Stromal cell of bone marrow (primary cell): ENCODE measurements at regions not wholly inside any gene's neighbourhood (a gene's known extent, or its start where the extent isn't known, plus 50 kb on each side); places are given as distances from the start of the nearest gene placed in this dataset.
"Not testable (repeated sequence)": the region's sequence is repeated elsewhere in the genome, so short reads cannot be mapped to it uniquely, and the experiment has no call there.

Source experiments
- DNase-seq: peaks from one replicate; pipeline ENCODE4 v3.0.0-alpha.2; 2012; ENCODE audit warnings: low read depth

DNA sequence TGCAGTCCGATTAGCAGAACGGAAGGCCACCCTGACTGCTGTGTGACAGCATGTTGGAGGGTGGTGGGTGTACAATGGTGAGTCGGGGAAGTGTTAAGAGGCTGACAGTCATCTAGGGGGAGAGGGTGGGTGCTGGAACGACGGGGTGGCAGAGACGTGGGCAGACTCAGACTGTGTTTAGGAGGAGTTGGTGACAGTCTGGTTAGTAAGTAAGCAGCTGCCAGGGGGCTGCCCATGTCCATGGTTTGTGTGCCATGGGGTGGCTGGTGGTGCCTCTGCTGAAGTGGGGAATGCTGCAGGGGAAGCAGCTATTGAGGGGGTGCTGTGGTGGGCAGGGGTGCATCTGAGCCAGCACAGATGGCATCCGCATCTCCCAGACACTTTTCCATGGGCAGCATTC lies 51.3 kb upstream of the BOD1 start:
- no peak for DNase-seq

DNA sequence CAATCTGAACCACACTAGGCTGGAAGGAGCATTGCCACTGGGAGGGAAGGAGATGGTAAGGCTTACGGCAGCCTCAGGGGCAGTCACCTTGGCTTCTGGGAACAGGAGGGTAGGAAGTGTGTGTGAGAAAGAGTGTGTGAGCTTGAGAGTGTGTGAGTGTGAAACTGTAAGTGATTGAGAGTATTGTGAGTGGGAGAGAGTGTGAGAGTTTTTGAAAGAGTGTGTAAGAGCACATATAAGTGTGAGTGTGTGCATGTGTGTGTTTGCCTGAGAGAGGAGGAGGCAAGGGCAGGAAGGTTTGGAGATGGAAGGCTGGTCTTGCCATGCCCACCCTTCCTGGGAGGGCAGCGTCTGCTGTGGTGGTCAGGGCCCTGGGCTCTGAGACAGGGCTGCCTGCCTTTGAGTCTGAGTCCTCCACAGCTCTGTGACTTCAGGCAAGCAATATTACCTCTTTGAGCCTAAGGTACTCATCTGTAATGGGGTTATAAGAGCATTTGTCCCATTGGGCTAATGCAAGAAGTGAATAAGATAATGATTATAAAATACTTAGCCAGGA lies 51.9 kb upstream of the BOD1 start:
- no peak for DNase-seq

DNA sequence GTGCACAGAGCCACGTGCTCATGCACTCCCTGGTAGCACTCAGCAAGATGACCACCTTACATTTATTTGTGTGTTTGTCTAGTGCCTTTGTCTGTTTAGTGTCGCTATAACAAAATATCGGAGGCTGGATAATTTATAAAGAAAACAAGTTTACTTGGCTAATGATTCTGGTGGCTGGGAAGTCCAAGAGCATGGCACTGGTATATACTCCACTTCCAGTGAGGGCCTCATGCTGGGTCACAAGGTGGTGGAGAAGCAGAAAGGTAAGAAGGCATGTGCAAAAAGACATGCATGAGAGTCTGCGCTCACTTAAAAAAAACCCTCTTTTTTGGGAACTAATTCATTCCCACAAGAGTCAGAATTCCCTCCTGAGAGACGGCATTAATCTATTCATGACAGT lies 52.5 kb upstream of the BOD1 start:
- DNase-seq, result no peak

DNA sequence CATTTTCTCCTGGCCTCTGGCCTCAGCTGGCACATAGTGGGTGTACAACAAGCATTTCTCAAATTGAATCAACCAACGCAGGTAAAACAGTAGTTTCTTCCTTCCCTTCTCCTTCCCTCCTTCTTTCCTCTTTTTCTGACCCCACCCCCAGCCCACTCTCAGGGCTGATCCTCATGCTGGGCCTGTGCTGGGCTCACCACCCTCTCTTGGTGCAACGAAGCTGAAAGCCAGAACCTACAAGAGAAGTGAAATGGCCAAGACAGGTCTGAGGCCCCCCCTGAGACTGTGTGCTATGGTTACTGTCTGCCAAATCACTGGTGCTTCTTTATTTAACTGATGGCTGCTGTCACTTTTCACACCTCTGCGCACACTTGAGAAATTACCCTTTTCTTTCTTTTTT lies 53.0 kb upstream of the BOD1 start:
- no peak for DNase-seq

DNA sequence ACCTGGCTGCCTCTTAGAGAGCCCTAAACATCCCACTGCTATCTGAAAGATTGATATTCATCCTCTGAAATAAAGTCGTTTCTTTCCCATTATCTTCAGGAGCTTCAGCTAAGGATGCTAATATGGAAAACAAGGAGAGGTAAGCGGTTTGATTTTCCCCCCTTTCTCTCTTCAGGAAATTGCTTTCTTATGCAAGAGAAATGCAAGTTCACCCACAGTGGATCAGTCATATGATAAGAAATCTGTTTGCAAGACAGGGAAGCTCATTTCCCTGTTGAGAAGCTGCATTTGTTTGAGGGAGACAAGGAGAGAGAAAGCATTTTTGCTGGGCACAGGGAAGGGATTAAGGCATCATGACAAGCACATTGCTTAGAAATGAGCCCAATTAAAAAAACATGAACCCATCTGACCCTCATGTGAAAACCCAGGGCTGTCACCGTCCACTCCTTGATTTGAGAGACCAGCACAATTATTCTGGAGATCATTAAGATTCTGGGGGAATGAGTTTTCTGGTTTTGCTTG lies 53.7 kb upstream of the BOD1 start:
- DNase-seq, result no peak

DNA sequence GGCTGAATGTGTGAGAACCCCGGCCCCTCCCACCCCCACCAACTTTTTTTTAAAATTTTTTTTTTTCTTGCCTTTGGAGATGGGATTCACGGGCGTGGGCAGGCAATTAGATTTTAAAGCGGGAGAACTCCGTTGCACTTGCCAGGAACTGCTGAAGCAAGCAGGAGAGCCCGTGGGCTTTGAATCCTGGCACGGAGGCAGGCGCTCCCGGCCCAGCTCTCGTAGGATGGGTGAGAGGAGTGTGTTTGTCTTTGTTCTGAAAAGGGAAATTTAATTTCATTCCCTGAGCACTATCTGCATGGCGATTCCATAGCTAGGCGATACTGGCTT lies 54.3 kb upstream of the BOD1 start:
- no peak for DNase-seq

DNA sequence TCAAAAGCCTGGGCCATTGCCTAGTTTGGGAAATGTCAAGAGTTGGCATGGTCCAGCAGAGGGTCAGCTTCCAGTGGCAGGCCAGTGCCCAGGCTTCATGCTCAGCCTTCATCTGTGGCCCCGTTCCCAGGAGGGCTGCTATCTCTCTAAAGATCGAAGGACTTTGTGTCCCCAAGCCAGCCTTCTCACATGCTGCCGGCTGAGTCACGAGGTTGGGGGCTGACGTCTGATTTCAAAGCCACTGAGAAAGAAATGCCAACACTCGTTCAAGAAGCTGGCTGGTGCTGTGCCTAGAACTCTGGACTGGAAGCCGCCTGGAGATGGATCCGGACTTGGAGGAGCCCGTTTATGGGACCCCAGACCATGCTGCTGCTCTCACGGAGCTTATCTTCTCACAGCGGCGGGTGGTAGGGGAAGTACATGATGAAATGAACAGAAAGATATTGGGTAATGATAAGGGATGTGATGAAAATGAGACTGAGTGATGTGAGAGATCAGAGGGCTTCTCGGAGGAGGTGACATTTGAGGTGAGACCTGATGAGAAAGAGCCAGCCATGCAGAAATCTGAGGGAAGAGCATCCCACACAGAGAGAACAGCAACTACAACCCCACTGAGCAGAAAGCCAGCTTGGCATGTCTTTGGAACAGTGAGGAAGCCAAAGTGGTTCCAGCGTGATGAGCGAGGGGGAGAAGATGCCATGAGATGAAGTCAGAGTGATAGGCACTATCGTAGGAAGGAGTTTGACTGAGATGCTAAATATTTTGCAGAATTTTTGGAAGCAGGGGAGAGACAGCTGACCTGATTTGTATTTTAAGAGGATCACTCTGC lies 54.9 kb upstream of the BOD1 start:
- DNase-seq, result no peak

DNA sequence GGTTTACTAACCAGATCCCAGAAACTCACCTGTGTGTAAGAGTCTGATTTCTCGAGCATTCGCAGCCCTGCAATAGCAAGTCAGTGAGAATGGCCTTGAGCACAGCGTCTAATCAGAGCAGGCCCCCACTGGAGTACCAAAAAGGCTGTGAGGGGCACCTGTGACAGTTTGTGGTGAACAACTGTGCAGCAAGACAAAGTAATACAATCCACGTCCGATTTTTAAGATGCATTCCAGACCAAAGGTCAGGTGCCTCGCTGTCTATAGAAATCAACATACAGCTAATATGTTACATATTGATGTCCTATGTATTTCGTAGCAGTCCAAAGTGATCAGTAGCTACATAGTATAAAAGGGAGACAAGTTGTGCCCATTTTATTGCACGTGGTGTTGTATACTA lies 55.7 kb upstream of the BOD1 start:
- DNase-seq, result no peak

DNA sequence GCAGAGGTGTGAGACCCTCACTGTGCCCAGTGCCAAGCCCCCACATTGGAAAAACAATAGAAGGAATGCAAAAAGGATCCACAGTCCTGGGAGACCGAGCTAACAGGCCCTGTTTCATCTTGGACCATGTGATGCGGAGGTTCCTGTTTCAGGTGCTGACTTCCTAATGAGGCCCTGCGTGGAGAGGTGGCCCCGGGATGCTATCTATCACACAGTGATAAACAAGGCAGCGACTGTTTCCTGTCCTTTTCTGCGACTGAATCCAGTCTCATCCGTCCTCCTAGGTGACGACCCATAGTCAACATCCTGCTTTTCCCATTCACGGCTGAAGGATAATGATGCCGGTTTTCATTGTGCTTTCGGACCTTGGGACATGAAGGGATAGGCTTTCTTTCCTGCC lies 56.4 kb upstream of the BOD1 start:
- DNase-seq, result no peak

DNA sequence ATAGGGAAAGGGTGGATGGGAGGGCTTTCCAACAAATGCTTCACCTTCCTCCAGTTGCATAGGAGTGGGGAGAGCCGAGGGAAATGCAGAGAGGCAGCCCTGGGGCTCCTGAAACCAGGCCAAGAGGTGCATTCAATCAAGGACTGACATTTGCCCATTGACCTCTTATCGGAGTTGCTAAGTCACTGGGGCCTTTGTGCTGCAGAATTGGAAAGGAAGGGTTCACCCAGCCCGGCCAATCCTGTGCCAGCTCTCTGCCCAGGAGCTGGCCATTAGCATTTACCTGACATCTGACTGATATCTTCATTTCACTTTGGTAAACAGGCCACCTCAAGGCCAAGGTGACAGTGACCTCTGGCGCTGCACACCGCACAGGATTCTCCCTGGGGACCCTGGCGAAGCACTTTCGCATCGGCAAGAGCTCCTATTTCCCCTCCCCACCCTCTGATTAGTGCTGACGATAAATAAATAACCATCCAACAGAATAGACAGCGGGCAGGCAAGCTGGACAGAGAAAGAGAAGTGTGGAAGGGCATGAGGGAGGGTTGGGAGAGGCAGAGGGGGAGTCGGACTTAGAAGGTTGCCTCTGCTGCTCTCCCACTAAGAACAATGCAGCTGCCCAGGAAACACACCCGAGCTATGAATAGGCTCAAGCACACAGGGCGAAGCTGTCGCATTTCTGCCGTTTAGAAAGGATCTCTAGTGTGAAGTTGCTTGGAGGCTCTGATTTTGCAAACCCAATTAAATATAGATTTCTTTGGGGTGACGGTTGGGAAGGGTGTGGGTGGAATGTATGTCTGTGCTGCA lies 57.0 kb upstream of the BOD1 start:
- DNase-seq, result no peak

DNA sequence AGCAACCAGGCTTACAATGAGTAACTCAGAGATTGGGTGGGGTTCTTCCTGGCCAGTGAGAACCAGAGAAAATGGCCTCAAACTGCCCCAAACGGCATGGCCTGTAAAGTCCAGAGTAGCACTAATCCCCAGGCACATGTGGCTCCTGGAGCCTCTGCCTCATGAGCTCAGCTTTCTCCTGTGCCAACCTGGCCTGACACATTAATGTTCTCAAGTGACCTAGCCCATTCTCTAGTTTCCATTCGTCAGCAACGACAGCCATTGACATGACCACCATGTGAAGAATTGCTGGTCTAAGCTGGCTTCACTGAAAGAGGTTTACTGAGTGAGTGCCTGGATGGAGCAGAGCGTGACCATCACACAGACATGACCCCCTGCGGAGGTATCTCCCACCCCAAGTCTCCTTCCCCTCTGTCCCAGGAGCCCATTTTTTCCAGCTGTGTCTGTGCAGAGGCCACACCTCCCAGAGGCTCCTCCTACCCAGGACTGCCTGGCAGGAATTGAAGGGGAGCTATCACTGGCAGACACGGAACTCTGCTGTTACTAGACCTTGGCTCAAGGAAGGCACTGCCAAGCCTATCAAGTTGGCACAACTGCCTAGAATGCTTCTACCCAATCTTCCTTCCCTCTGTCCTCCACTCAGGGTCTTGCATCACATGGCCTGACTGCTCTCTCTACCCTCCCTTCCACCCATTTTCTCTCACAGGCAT lies 59.0 kb upstream of the BOD1 start:
- DNase-seq, result no peak

DNA sequence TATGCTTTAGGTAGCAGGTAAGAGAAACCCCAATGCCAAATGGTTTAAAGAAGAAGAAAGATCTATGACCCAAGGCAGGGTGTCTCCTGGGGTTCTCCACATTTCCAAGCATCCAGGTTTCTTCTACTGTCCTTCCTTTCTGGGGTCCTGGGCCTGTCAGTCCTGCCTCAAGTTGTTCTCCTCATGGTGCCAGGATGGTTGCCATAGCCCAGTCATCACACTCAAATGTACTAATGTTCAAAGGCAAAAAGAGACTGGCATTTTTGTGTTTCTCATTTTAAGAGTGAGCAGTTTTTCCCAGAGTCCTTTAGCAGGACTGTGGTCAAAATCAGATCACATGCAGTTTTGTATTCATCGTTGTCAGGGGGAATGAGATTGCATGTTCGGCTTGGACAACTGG lies 59.9 kb upstream of the BOD1 start:
- DNase-seq, result no peak

DNA sequence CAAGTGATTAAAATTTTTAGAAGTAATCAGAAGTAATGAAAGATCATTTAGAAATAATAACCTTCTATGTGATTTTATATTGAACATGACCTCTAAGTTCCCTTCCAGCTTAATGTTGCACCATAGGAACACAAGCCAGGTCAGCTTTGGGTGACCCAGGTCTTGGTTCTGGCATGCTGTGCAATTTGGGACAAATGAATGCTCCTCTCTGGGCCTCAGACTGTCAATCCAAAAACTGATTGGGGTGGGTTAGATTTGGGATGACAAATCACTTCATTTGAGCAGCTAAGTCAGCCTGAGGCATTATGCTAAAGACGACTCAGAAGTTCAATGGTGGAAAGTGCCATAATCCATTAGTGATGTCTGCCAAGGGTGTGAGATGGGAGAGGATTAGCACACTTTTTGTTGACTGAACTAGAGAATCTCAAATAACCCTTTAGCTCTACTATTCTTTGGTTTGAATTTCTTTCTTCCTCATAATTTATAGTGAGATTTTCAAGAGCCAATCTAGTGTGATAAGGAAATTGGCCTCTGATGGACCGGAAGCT lies 60.7 kb upstream of the BOD1 start:
- DNase-seq, result no peak

DNA sequence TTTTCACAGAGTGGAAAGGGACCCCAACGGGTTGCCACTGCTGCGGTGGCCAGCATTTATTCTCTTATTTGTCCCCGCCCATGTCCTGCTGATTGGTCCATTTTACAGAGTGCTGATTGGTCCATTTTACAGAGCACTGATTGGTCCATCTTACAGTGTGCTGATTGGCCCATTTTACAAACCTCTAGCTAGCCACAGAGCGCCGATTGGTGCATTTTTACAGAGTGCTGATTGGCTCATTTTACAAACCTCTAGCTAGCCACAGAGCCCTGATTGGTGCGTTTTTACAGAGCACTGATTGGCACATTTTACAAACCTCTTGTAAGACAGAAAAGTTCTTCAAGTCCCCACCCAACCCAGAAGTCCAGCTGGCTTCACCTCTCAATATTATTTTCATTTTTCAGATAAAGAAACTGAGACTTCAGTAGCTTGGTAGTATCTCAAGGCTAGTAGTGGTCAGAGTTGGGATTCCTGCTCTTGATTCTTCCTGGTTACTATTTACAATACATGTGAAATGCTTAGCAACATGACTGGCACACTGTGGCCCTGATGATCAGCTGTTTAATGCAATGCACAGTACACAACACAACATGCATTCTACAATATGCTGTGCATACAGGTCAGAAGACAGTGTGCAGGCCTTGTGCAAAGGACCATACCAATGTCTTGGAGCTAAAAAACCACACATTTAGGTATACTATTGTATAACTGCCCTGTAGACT lies 63.6 kb upstream of the BOD1 start:
- DNase-seq, result no peak

DNA sequence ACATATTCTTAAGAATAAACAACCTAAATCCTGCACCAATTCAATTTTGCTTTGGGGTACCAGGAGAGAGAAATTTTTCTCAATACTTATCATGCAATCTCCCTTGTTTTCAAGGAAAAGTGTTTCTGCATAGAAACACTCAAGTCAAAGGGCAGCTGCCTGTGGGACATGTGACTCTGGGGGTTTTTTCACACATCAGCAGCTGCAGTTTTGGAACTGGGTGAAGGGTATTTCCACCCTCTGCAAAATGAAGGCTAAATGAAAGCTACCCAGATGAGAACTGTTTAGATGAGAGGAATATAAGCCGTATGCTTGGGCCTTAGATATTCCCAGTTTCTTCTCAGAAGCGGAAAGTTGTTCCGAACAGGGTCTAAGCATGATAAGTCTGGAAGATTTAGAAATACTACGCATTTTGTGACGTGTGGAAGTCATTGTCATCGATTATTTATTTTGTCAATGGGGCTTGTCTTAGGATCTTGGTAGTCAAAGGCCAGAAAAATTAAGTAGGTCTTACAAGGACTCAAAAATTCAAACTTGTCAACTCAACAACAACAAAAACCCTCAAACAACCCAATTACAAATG lies 64.3 kb upstream of the BOD1 start:
- no peak for DNase-seq

DNA sequence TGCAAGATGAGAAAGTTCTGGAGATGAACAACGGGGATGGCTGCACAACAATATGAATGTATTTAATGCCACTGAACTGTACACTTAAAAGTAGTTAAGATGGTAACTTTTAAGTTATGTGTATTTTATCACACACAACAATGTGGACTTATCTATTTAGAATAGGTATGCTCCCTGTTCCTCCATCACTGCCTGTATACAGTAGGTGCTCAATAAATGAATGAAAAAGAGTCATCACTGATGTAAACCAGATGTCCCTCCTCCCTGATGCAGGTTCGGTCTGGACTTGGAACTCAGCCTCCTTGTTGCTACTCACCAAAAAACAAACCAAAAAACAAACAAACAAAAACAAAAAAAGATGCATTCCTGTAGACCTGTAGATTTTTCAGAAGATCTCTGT lies 65.9 kb upstream of the BOD1 start:
- no peak for DNase-seq

DNA sequence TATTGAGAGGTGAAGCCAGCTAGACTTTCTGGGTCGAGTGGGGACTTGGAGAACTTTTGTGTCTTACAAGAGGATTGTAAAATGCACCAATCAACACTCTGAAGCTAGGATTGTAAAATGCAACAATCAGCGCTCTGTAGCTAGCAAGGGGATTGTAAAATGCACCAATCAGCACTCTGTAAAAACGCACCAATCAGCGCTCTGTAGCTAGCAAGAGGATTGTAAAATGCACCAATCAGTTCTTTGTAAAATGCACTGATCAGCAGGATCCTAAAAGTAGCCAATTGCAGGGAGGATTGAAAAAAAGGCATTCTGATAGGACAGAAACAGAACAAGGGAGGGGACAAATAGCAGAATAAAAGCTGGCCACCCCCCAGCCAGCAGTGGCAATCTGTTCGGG lies 68.1 kb upstream of the BOD1 start:
- DNase-seq, result not testable (repeated sequence)

DNA sequence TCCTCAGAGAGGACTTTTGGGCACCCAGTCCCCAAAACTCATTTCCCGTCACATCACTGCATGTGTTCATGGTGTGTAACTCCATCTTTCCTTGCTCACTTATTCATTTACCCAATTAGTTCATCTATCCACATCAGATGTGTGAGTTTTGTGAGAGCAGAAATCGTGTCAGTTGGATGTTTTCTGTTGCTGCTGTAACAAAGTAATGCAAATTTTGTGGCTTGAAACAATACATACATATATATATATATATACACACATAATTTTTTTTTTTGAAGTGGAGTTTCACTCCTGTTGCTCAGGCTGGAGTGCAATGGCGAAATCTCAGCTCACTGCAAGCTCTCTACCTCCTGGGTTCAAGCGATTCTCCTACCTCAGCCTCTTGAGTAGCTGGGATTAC lies 70.5 kb upstream of the BOD1 start:
- no peak for DNase-seq

DNA sequence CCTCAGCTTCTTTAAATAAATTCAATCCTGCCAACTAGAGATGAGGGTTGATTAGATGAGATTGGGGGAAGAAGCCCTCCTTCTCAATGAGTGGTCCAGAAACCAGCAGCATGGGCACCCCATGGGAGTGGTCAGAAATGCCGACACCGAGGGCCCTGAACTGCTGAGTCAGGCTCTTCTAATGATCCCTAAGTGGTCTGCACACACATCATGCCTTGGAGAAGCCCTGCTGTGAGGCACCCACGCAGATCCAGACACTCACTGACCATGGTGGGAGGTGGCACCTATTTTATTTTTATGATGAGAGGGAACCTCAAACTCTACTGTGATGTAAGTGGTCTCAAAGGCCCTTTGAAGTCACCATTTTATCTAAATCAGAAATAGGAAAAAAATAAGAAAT lies 72.3 kb upstream of the BOD1 start:
- no peak for DNase-seq

DNA sequence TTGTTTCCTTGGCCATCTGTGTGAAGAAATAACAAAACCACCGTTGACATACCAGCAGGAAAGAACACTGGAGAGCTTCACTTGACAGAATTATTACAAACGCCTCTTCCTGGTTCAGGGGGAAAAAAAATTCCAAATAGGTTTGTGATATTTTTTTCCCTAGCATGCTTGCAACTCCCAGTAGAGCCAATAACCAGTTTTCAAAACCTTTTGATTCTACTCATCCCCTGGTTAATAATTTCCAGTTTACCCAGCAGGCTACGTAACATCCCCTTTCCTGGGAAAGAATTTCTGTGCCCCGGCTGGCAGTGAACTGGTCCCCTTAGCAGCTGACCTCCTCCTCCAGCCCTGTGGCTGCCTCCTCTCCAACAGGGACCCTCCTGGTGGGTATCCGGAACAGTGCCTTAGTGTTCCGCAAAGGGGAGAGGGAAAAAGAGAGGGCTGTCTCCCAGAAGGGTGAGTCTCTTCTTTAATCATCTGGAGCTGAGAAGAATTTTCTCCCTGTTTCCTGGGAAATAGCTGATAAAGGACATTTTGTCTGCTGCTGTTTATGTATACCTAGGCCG lies 72.8 kb upstream of the BOD1 start:
- DNase-seq, result no peak
